H1 (cell line): ENCODE measurements at regions not wholly inside any gene's neighbourhood (a gene's known extent, or its start where the extent isn't known, plus 50 kb on each side); places are given as distances from the start of the nearest gene placed in this dataset.
A peak's percentile ranks its signal among the peaks of the same experiment; 100 is the strongest.

Experiments
- BCL11A ChIP-seq, 2 experiments: IDR thresholded peaks; one replicate each; pipeline ENCODE4 v1.6.1; 2011; ENCODE audit warnings: low read depth in 2 of 2, low read length in 2 of 2, mild to moderate bottlenecking in 2 of 2
- CHD7 ChIP-seq: fragments of 300-600 bp; sonication (generic); IDR thresholded peaks from 2 replicates; pipeline ENCODE4 v1.7.1; 2012; ENCODE audit warnings: low read length, moderate library complexity, mild to moderate bottlenecking, inconsistent platforms; ENCODE audit not compliant: insufficient replicate concordance
- KDM4A ChIP-seq: IDR thresholded peaks from one replicate; pipeline ENCODE4 v1.7.1; 2012; ENCODE audit warnings: low read depth, mild to moderate bottlenecking, moderate library complexity, low read length, inconsistent platforms; ENCODE audit not compliant: severe bottlenecking
- RAD21 ChIP-seq, 2 experiments: IDR thresholded peaks in 1 of 2; conservative IDR thresholded peaks in 1 of 2; 2 replicates each; pipeline ENCODE4 v1.6.1; 2011; ENCODE audit warnings: low read depth in 2 of 2, low read length in 2 of 2, improper control_type of control experiment in 1 of 2, inconsistent platforms in 1 of 2, mild to moderate bottlenecking in 1 of 2, moderate library complexity in 1 of 2
- SAP30 ChIP-seq: fragments of 300-600 bp; sonication (generic); IDR thresholded peaks from 2 replicates; pipeline ENCODE4 v1.7.1; 2012; ENCODE audit warnings: low read length, moderate library complexity, mild to moderate bottlenecking, inconsistent platforms; ENCODE audit not compliant: insufficient read depth, insufficient replicate concordance
- SIRT6 ChIP-seq: IDR thresholded peaks from one replicate; pipeline ENCODE4 v1.7.1; 2012; ENCODE audit warnings: low read length, inconsistent platforms
- SP2 ChIP-seq: IDR thresholded peaks from 2 replicates; pipeline ENCODE4 v1.6.1; 2012; ENCODE audit warnings: mild to moderate bottlenecking, low read length, inconsistent platforms
- SP4 ChIP-seq: IDR thresholded peaks from 2 replicates; pipeline ENCODE4 v1.6.1; 2012; ENCODE audit warnings: low read length, inconsistent platforms
- SRF ChIP-seq: IDR thresholded peaks from 2 replicates; pipeline ENCODE4 v1.6.1; 2011; ENCODE audit warnings: mild to moderate bottlenecking, low read depth, low read length, moderate library complexity
- SUZ12 ChIP-seq: fragments of 200-600 bp; sonication (generic); IDR thresholded peaks from 2 replicates; pipeline ENCODE4 v1.6.1; 2012; ENCODE audit warnings: mild to moderate bottlenecking, inconsistent platforms, low read length, moderate library complexity, mixed read lengths

- TF ChIP-seq CHD7 (no peak), SAP30 (no peak), SRF (no peak), RAD21 (IDR thresholded peaks at IDR 0.05 in 1 of 2, conservative IDR thresholded peaks at IDR 0.05 in 1 of 2; ENCODE audit: low read depth in 2 of 2, low read length in 2 of 2) (peak; percentile 87 to 89), SP2 (no peak), BCL11A (IDR thresholded peaks at IDR 0.05; ENCODE audit: low read depth in 2 of 2, low read length in 2 of 2) (no peak), KDM4A (no peak), SP4 (no peak), SUZ12 (no peak), SIRT6 (no peak)
Observed at GRCh38 chr9:115593587-115594091, 475.7 kb upstream of the TNC start (continued).
